Fibroblast of skin of right biceps (primary cell): ENCODE measurements at regions not wholly inside any gene's neighbourhood (a gene's known extent, or its start where the extent isn't known, plus 50 kb on each side); places are given as distances from the start of the nearest gene placed in this dataset.

Source experiments
- DNase-seq: peaks from one replicate; pipeline ENCODE4 v3.0.0-alpha.2; 2013

DNA sequence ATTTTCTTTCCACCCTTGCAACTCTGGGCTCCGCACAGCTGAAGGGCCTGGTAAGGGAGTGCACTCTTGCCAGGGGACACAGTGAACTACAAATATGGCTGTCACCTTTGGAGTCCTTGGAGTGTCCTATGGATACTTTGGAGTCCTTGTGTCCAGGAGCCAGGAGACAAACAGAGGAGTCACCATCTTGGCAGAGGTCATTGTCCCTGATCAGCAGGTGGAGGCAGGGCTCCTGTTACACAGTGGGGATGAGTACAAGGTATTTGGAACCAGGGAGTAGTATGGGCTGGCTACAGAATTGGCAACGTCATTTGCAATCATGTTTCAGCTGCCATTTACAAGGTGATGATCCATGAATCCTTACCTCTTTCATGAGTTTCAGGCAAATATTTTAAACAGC lies 132.5 kb downstream of the FAM161A start:
- DNase-seq: no peak

DNA sequence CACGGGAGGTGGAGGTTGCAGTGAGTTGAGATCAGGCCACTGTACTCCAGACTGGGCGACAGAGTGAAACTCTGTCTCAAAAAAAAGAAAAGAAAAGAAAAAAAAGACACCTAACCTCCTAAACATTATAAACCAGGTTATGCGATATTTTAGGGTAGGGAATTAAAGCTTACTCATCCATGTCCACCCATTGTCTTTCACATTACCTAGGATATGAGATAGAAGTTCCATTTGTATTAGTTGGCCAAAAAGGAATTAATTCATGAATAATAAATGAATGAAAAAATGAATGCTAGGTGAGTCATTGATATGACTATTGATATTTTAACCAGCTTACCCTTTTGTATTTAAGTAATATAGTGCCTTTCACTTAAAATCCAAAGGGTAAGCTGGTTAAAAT lies 132.9 kb downstream of the FAM161A start:
- DNase-seq: no peak

DNA sequence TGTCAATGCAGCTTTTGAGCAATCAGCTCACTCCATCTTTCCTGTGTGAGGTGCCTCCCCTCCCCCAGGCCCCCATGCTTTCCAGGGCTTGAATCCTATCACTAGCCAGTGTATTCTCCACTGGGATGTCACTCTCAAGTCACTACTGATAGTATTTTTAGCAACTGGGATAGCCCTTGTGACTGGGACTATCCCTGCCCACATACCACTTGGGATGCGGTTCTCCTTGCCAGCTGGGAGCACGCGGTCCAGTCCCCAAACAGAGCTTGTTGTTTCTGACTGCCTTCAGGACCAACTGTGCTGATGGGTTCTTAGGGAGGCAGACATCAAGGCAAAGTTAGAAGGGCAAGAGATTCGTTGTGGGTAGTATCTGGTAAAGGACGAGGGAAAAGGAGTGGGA lies 134.9 kb downstream of the FAM161A start:
- no peak for DNase-seq

DNA sequence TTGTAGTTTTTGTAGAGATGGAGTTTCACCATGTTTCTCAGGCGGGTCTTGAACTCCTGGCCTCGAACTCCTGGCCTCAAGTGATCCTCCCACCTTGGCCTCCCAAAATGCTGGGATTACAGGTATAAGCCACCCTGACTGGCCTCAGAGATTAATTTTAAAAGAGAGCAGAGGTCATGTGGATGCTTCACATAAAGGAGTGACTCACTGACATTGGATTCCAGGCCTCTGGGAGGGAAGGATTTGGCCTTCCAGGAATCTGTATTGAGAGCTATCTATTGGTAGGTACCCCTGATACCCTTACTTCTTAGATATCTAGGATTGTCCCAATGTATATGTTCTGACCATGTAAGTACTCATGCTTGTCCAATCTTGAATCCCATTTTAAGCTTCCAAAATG lies 138.4 kb downstream of the FAM161A start:
- DNase-seq: no peak

DNA sequence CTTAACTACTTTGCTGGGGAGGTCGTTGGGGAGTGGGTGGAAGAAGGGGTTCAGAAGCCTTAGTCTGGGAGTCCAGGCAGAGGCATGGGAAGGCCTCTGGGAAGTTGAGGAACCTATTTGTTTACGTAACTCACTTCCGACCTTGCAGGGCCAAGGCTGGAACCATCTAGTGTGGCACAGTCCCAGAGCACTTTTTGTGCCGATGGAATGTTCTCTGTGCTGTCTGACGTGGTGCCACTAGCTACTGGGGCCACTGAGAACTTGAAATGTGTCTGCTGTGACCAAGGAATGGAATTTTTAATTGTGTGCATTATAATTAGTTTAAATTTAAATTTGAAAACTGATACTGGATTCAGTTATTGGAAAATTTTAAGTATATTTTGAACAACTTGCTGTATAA lies 139.7 kb downstream of the FAM161A start:
- DNase-seq: no peak

DNA sequence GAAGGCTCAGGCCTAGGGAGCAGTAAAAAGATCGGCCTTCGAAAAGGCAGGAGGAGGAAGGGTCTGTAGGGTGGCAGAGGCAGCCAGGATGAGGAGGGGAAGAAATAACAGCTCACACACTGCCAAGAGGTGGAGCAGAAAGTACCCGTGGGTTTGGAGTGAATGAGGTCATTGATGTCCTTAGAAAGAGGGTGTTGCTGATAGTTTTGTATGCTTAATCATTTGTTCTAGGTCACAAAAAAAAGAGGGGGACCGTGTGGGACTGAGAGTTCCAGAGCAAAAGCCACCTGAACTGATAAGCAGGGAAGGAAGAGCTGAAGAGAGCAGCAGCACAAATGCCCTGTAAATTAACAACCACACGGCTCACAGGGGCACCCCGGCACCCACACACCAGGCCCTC lies 140.4 kb downstream of the FAM161A start:
- DNase-seq: no peak

DNA sequence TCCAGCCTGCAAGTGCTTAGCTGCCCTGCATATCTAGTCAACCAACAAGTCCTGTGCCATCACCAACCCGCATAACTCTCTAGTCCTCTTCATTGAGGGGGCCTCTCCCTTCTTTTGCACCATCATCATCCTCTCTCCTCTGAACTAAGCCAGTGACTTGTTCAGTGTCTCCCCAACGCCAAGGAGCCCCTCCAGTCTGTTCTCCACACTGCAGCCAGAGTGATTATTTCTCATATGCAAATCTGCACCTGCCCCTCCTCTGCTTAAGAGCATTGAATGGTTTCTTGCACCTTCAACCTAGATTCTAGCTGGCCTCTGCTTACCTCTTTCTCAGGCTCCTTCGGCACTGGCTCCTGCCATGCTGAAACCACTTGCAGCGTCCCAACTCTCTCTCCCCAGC lies 141.8 kb downstream of the FAM161A start:
- no peak for DNase-seq

DNA sequence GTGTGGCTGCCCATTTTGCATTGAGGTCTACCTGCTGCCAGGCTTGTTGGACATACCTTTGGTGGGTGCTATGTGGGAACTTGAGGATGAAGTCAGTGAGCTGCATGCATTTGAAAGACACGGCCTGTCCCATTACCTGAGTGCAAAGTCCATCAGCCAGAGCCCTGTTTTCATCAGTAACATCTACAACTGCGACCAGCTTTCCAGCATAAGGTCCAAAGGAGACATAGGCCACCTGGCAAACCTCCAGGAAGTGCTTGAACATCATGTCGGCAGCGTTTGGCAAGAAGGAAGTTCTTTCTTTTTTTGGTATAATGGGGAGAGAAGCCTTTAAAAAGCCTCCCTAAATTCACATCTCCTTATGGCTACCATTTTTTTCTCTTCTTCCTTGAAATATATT lies 143.1 kb downstream of the FAM161A start:
- no peak for DNase-seq

DNA sequence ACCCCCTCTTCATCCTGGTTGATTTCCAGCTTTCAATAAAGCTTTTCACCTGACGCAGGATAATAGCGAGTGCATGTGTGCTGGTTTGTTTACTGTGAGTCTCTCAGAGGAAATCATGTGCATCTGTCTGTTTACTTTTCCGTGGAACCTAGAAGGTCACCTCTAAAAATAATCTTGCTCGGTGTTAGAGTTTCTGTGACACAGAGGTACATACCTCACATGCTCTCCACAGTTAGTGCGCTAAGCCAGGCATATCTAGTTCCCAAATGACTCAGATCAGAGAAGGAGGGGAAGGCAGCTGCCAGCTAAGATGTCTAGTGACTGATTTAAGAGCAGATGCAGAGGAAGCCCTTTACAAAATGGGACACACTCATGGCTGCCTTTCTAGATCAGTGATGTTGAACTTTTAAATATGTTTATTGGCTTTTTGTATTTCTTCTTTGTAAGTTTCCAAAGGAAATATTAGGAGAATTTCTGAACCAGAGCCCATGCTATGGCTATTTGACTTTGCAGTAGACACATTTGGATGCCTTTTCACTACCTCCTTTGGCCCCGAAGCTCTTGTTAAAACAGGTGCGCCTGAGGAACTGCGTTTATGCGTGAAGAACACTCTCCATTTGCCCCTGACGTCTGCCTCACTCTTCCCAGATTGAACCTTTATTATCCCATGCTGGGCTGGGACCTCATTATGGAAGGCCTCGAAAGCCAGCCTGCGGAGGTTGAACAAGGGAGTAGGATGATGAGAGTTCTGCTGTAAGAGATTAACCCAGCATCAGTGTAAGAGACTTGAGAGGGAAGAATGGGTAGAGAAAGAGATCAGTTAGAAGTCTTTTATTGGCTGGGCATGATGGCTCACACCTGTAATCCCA lies 145.6 kb downstream of the FAM161A start:
- DNase-seq: peak; percentile 21

DNA sequence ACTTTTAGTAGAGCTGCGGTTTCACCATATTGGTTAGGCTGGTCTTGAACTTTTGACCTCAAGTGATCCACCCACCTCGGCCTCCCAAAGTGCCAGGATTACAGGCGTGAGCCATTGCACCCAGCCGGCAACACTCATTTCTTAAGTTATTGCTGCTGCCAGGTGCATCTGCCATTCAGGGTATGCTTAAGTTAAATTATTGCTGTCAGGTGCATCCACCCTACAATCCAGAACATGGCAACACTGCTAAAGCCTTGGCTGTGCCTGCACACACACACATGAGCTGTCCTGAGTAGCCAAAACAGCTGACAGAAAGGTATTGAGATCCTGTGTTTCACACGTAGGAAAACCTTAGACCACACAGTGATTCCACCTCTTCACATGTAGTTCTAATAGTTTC lies 148.2 kb downstream of the FAM161A start:
- no peak for DNase-seq

DNA sequence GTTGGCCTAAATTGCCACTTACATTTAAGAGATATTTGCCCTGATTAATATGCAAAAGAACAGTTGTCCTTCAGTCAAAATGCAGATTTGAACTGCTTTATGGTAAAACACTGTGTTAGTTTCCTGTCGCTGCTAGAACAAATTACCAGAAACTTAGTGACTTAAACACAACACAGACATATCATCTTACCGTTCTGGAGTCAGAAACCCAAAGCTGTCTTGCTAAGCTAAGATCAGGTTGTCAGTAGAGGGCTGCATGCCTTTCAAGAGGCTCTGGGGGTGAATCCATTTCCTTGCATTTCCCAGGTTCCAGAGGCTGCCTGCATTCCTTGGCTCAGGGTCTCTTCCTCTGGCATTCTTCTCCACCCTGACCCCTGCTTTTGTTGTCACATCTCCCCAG lies 149.5 kb downstream of the FAM161A start:
- no peak for DNase-seq

DNA sequence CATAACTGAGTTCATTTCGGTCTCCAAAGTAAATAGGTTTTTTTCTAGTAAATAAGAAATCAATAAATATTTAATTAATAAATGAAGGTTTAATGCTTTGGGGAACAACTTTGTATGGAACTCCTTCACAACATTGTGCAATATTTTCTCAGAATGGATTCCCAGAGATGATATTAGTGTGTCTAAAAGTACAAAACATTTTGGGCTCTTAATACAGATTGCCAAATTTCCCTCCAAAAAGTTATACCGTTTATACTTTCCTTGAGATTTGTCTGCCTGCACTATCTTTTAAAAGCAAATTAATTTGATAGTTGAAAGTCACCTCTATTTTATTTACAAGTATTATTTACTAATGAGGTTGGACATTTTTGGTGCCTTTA lies 151.8 kb downstream of the FAM161A start:
- DNase-seq: no peak

DNA sequence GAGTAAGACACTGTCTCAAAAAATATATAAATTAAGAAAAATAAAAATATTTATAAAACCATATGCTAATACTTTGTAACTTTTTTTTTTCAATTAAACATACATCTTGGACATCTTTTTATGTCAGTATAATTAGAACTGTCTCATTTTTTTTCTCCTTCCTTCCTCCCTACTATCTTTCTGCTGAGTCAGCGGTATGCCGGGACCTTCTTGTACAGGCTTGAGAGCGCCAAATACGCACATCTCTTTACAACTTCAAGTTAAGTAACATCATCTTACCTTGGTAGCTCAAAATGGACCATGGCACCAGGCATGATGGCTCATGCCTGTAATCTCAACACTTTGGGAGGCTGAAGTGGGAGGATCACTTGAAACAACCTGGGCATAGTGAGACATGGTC lies 153.4 kb downstream of the FAM161A start:
- no peak for DNase-seq

DNA sequence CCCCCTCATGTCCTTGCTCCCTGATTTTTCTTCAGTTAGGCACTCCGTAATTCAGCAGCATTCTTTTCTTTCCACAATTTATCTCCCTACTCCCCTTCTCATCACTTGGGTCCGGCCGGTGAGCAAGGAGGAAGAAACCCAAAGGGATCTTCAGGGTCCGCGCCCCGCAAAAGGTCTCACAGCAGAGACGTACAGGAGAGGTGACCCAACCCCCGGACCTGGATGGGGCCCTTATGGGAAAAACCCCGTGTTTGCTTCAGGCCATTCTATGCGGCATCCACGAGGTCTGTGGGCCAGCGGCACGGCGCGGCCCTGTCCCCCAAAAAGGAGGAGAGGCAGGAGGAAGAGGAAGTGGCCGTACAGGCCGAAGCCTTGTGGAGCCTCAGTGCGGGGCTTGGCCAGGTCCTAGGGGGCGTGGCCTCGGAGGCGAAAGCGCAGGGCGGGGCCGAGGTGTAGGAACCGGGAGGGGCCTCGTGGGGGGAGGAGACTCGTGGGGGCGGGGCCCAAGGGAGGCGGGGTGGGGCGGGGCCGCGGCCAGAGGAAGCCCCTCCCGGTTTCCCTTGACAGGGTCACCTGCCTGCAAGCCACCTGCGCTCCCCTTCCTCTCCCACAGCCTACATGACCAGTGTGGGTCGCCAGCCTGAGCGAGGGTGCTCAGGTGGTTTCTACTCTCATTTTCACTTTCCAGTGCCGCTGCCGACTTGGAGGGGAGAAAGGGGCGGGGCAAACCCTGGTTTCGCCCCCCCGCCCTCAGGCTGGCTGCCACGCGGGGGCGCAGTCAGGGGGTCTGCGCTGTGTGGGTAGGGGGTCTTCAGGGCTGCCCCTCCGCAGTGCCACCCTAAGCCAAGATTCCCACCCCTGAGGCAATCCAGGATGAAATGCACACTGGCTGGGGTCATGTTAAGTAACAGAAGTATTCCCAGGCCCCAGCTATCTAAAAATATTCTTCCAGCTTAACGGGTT lies 156.4 kb upstream of the XPO1 start:
- DNase-seq: peak; percentile 87

DNA sequence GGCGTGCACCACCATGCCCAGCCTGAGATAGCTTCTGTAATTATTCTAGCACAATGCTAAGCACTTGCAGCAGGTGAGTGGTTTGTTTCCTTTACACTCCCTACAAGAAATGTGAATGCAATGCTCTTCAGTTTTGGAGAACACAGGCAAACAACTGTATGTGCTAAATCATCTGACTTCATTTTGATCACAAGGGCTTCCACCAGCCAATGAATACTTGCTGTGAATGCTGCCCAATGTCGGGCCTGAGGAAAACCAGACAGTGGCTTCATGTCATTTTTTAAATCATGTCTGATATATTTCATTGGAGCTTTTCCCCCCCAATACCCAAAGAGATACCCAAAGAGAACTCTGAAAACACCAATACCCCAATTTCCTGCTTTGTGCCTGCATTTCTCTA lies 155.6 kb upstream of the XPO1 start:
- no peak for DNase-seq

DNA sequence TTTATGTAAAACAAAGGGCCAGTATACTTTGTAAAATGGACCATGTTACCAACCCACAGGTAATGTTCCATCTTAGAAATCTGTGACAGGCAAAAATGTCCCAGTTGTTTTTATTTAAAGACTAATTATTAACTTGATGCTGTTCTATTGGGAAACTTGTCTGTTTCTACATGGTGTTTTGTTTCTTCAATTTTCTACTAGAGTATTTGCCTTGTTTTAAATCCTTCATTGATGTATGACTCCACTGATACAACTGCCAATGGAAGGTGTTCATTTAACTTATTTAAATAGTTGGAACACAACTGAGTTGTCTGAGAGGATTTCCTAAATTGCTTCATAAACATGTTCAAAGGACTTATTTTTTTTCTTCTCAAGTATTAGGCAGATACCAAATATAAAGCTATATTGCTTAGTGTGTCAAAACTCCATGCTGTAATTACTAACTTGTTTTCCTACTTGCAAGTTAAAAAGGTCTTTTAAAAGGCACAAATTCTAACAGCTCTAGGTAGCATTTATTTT lies 152.0 kb upstream of the XPO1 start:
- DNase-seq: no peak

DNA sequence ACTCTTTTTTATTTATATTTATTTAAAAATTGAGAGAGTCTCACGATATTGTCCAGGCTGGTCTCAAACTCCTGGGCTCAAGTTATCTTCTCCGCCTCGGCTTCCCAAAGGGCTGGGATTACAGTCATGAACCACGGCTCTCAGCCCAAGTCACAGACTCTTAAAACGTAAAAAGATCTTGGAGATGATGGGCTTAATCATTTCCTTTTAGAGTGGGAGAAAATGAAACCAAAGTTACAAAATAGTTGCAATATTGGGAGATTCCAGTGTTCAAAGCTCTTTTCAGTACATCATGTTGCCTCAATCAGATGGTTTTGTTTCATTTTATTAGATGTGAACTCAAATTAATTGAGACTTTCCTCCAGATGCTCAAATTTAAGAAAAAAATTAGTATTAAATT lies 151.4 kb upstream of the XPO1 start:
- no peak for DNase-seq

DNA sequence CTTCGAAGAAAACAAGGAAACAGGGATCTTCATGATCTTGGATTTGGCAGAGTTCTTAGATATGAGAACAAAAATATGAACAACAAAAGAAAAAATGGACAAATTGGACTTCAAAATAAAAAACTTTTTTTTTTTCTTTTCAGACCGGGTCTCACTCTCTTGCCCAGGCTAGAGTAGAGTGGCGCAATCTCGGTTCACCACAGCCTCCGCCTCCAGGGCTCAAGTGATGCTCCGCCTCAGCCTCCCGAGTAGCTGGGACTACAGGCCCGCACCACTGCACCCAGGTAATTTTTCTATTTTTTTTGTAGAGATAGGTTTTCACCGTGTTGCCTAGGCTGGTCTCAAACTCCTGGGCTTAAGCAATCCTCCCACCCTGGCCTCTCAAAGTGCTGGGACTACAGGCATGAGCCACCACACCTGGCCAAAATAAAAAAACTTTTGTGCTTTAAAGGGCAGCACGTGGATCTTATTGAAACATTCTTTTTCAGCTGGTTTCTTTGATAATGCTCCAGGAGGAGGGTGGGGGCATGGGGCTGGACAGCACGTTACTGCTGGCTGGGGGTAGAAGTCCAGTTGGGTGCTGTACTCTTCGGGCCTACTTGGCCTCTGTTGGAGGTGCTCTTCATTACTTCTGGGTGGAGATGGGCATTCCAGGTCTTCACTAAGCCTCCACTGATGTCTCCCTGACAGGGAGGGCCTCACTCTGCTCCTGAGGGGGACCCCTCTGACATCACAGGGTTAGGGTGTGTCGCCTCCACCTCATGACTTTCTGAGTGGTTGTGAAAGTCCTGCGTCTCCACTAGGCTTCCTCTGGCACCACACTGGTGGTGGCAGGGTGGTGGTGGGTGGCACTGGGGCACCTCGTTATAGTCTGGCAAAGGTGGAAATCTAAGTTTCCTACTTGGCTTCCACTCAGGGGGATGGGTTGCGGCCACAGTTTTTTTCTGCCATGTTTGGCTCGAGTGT lies 150.5 kb upstream of the XPO1 start:
- no peak for DNase-seq

DNA sequence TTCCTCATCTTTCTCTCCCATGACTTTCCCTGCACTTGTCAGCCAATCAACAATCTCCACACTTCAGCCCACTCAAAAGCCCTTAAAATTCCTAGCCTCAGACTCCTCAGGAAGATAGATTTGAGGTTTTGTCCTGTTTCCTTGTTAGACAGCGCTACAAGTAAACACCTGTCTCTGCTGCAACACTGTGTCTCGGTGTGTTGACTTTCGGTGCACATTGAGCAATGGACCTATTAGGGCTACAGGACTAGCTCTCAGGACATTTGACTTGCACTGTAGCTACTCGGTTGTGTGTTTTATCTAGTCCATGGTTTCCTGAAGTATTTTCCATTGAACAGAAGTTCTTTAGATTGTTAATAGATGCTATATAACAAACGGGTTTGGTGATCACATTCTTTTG lies 140.9 kb upstream of the XPO1 start:
- no peak for DNase-seq

DNA sequence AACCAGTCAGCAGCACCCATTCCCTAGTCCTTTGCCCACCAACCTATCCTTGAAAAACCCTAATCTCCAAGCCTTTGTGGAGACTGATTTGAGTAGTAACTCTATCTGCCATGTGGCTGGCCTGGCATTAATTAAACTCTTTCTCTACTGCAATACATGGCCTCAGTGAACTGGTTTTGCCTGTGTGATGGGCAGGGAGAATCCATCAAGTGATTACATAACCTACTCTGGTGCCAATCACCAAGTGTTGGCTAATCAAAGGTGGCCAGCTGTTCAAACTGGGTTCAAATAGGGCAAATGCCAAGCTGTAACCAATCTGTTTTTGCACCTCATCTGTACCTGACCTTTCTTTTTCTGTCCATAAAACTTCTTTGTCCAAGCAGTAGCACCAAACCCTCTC lies 139.8 kb upstream of the XPO1 start:
- DNase-seq: no peak

DNA sequence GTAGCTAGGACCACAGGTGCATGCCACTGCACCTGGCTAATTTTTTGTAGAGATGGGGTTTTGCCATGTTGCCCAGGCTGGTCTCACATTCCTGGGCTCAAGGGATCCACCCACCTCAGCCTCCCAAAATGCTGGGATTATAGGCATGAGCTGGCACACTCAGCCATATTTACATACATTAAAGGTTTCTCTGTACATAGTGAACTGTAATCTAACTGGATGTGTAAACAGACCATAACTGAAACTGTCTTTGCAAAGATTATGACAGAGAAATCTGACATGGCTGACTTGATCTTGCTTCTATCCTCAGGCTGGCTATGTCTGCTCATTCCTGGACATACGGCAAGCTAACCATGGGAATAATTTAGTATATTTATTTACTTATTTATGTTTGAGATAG lies 139.2 kb upstream of the XPO1 start:
- no peak for DNase-seq

DNA sequence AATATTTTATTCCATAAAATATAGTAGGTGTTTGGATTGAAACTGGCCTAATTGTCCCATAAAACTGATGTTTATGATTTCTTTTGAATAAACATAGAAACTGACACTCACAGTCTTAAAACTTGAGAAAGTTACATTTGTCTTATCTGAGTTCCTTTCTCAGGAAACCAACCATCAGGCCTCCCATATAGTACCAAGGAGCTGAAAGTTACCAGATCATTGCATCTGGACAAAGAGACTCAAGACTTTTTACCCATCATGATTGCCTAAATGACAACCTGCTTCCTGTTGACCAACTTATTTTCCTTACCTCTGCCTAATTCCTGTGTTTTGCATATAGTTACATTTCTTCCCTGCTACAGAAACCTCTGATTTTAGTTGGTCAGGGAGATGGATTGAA lies 137.0 kb upstream of the XPO1 start:
- no peak for DNase-seq
